Progenitor cell of endocrine pancreas (in vitro differentiated cells): ENCODE measurements at regions not wholly inside any gene's neighbourhood (a gene's known extent, or its start where the extent isn't known, plus 50 kb on each side); places are given as distances from the start of the nearest gene placed in this dataset.

Source experiments
- DNase-seq: peaks from one replicate; pipeline ENCODE4 v3.0.0; 2021; ENCODE audit warnings: low spot score; ENCODE audit not compliant: unreplicated experiment
- H3K27ac Mint-ChIP-seq: 2 replicates; pipeline ENCODE4 v1.8.0; 2021; ENCODE audit warnings: mild to moderate bottlenecking, moderate library complexity, mixed read lengths
- H3K27me3 Mint-ChIP-seq: 2 replicates; pipeline ENCODE4 v1.8.0; 2021; ENCODE audit warnings: mixed read lengths
- H3K36me3 Mint-ChIP-seq: 2 replicates; pipeline ENCODE4 v1.8.0; 2022; ENCODE audit warnings: mixed read lengths; ENCODE audit not compliant: insufficient read depth
- H3K4me1 Mint-ChIP-seq: 2 replicates; pipeline ENCODE4 v1.8.0; 2021; ENCODE audit warnings: low read depth, mixed read lengths
- H3K4me3 Mint-ChIP-seq: 2 replicates; pipeline ENCODE4 v1.8.0; 2021; ENCODE audit warnings: low read depth, mild to moderate bottlenecking, moderate library complexity, mixed read lengths
- H3K9me3 Mint-ChIP-seq: 2 replicates; pipeline ENCODE4 v1.8.0; 2021; ENCODE audit warnings: low read depth, mixed read lengths
- TF ChIP-seq, protein P1 (sequence below): fragments of 200-600 bp; sonication (generic); IDR thresholded peaks from one replicate; pipeline ENCODE4 v1.5.0; 2021; ENCODE audit warnings: antibody characterized with exemption, mild to moderate bottlenecking; ENCODE audit not compliant: unreplicated experiment

DNA sequence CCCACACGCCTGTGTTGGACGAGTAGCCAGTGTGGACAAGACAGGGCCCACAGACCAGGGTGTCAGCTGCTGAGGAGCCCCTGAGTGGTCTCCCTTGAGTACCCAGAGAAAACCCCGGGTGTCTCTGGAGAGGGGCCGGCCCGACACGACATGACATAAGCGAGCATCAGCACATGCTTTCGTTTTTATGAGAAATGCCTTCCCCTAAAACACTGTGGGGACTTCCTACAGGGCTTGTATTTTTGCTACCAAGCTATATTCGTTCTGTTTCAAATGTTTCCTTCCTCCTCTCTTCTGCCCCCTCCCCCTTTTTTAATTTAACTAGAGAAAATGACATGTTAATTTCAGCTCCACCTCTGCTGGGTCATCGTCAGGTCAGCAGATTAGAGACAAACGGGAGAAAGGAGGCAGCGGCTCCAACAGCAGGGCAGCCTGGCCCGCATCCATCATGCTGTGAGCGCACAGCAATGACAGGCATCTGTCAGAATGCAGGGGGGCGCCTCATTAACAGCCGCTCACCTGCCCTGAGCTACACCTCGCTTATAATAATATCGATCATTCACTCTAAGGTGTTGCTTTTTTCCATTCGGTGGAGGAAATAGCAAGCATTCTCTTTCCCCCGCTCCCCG lies 286.2 kb downstream of the ZNF516 start:
- TF ChIP-seq, protein P1, sequence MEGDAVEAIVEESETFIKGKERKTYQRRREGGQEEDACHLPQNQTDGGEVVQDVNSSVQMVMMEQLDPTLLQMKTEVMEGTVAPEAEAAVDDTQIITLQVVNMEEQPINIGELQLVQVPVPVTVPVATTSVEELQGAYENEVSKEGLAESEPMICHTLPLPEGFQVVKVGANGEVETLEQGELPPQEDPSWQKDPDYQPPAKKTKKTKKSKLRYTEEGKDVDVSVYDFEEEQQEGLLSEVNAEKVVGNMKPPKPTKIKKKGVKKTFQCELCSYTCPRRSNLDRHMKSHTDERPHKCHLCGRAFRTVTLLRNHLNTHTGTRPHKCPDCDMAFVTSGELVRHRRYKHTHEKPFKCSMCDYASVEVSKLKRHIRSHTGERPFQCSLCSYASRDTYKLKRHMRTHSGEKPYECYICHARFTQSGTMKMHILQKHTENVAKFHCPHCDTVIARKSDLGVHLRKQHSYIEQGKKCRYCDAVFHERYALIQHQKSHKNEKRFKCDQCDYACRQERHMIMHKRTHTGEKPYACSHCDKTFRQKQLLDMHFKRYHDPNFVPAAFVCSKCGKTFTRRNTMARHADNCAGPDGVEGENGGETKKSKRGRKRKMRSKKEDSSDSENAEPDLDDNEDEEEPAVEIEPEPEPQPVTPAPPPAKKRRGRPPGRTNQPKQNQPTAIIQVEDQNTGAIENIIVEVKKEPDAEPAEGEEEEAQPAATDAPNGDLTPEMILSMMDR: no peak
- DNase-seq: no peak
- peaks cover 13% of the 10 kb centered on the region for H3K27me3 Mint-ChIP-seq
- peak overlapping the region; percentile 38 for H3K27ac Mint-ChIP-seq
- H3K4me1 Mint-ChIP-seq: peaks cover 7% of the 10 kb centered on the region
- H3K4me3 Mint-ChIP-seq: peak overlapping the region; percentile 23
- no peaks in the 10 kb centered on the region for H3K36me3 Mint-ChIP-seq
- H3K9me3 Mint-ChIP-seq: no peaks in the 10 kb centered on the region

DNA sequence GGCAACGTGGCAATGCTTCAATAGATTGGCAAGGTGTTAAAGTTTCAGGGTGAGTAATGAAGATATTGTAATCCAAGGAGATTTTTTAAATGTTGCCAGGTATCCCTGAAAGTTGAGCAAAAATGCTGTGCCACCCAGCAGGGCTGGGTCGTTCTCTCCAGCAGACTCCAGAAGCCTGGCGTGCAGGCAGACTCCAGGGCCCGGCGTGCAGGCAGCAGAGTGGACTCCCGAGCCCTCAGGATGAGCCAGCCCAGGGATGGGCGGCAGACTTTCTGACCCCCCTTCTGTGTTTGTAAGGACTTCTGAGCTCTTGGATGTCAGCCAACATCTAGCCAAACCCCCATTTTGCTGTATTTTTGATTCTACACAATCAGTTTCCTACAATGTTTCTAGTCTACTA lies 289.1 kb downstream of the ZNF516 start:
- H3K36me3 Mint-ChIP-seq: no peaks in the 10 kb centered on the region
- peaks cover 8% of the 10 kb centered on the region for H3K27me3 Mint-ChIP-seq
- no peak overlapping the region for H3K27ac Mint-ChIP-seq
- TF ChIP-seq, protein P1: no peak
- no peak for DNase-seq
- H3K4me1 Mint-ChIP-seq: peaks cover 5% of the 10 kb centered on the region
- peaks cover 6% of the 10 kb centered on the region for H3K9me3 Mint-ChIP-seq
- H3K4me3 Mint-ChIP-seq: no peak overlapping the region

DNA sequence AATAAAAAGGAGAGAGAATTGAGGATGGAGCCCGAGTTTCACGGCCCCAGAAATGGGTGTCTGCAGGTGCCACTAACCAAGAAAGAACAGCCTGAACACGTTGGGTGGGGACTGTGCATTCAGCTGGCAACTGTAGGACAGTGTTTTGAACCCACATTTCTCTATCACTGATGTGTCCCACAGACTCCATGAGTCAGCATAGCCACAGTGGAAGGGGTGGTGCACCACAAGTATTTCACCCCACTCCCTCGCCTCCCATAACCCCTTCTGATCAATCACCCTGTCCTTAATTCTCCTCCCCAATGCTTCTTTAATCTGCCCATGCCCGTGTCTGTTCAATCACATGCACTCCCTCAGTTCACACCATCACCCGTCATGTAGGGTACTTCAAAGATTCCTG lies 291.5 kb downstream of the ZNF516 start:
- no peaks in the 10 kb centered on the region for H3K36me3 Mint-ChIP-seq
- peaks cover 6% of the 10 kb centered on the region for H3K9me3 Mint-ChIP-seq
- H3K27me3 Mint-ChIP-seq: peaks cover 3% of the 10 kb centered on the region
- TF ChIP-seq, protein P1: no peak
- no peak overlapping the region for H3K27ac Mint-ChIP-seq
- H3K4me1 Mint-ChIP-seq: no peaks in the 10 kb centered on the region
- no peak for DNase-seq
- no peak overlapping the region for H3K4me3 Mint-ChIP-seq

DNA sequence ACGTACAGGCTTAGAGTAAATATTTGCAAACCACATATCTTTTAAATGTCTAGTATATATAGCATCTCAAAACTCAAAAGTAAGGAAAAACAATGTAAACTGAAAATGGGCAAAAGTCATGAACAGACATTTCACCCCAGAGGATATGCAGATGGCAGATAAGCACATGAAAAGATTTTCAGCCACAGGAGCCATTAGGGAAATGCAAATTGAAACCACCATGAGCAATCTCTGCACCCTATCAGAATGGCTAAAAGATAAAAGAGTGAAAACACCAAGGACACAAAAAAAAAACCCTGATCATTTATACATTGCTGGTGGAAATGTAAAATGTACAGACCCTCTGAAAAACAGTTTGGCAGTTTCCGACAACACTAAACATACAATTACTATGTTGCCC lies 292.7 kb downstream of the ZNF516 start:
- no peak for DNase-seq
- H3K4me3 Mint-ChIP-seq: no peak overlapping the region
- no peaks in the 10 kb centered on the region for H3K36me3 Mint-ChIP-seq
- H3K27ac Mint-ChIP-seq: no peak overlapping the region
- H3K9me3 Mint-ChIP-seq: peaks cover 6% of the 10 kb centered on the region
- peaks cover 3% of the 10 kb centered on the region for H3K27me3 Mint-ChIP-seq
- no peaks in the 10 kb centered on the region for H3K4me1 Mint-ChIP-seq
- TF ChIP-seq, protein P1: no peak

DNA sequence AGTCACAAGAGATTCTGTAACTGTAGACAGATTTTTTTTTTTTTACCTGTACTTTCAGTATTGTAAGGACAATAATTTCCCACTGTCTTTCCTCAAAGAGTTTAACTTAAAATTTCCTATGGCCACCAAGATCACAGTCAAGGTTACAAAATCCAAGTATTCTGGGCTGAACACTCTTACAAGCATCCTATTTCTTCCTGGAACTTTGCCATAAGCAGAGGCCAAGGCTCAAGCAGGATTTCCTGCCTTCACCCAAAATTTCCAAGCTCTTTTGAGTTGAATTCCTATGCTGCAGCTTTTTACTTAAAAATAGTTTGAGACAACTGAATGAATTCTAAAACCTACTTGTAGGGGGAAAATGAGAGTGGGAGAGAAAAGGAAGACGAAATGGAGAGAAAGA lies 299.4 kb downstream of the ZNF516 start:
- TF ChIP-seq, protein P1: no peak
- Mint-ChIP-seq H3K27me3 (no peaks in the 10 kb centered on the region), H3K4me3 (no peak overlapping the region), H3K36me3 (no peaks in the 10 kb centered on the region), H3K27ac (no peak overlapping the region), H3K9me3 (no peaks in the 10 kb centered on the region), H3K4me1 (no peaks in the 10 kb centered on the region)
- DNase-seq: no peak
